Activated gamma-delta T cell treated with anti-CD3 and anti-CD28 coated beads, Interleukin-2, amount 50 U/mL, for 16 hours (primary cell): ENCODE measurements at regions not wholly inside any gene's neighbourhood (a gene's known extent, or its start where the extent isn't known, plus 50 kb on each side); places are given as distances from the start of the nearest gene placed in this dataset.

ENCODE experiments used
- DNase-seq: peaks from one replicate; pipeline ENCODE4 v3.0.0-alpha.2; 2020; ENCODE audit warnings: low read depth

- DNase-seq = no peak
Observed at GRCh38 chr1:38102636-38103035, 56.0 kb upstream of the POU3F1 start.

- no peak for DNase-seq
Observed at GRCh38 chr1:38101037-38101785, 54.6 kb upstream of the POU3F1 start.

GRCh38 chr1:38098101-38098847, 51.7 kb upstream of the POU3F1 start:
- no peak for DNase-seq

- DNase-seq = no peak
Observed at GRCh38 chr1:38097284-38097898, 50.8 kb upstream of the POU3F1 start.
